IPS-18a (cell line): ENCODE measurements at regions not wholly inside any gene's neighbourhood (a gene's known extent, or its start where the extent isn't known, plus 50 kb on each side); places are given as distances from the start of the nearest gene placed in this dataset.

Experiments used
- H3K27ac ChIP-seq: one replicate; pipeline ENCODE4 v1.5.1; 2013; ENCODE audit warnings: low read length
- H3K27me3 ChIP-seq: one replicate; pipeline ENCODE4 v1.6.1; 2013; ENCODE audit warnings: mild to moderate bottlenecking, low read length; ENCODE audit not compliant: control insufficient read depth, insufficient read depth
- H3K36me3 ChIP-seq: one replicate; pipeline ENCODE4 v1.6.1; 2013; ENCODE audit warnings: low read depth, low read length; ENCODE audit not compliant: control insufficient read depth
- H3K4me1 ChIP-seq: one replicate; pipeline ENCODE4 v1.6.1; 2013; ENCODE audit warnings: low read depth, low read length; ENCODE audit not compliant: control insufficient read depth
- H3K4me3 ChIP-seq: one replicate; pipeline ENCODE4 v1.5.1; 2013; ENCODE audit warnings: low read length
- H3K9ac ChIP-seq: one replicate; pipeline ENCODE4 v1.6.1; 2013; ENCODE audit warnings: mild to moderate bottlenecking, low read length, moderate library complexity
- H3K9me3 ChIP-seq: one replicate; pipeline ENCODE4 v1.6.1; 2013; ENCODE audit warnings: low read depth, low read length; ENCODE audit not compliant: control insufficient read depth

DNA sequence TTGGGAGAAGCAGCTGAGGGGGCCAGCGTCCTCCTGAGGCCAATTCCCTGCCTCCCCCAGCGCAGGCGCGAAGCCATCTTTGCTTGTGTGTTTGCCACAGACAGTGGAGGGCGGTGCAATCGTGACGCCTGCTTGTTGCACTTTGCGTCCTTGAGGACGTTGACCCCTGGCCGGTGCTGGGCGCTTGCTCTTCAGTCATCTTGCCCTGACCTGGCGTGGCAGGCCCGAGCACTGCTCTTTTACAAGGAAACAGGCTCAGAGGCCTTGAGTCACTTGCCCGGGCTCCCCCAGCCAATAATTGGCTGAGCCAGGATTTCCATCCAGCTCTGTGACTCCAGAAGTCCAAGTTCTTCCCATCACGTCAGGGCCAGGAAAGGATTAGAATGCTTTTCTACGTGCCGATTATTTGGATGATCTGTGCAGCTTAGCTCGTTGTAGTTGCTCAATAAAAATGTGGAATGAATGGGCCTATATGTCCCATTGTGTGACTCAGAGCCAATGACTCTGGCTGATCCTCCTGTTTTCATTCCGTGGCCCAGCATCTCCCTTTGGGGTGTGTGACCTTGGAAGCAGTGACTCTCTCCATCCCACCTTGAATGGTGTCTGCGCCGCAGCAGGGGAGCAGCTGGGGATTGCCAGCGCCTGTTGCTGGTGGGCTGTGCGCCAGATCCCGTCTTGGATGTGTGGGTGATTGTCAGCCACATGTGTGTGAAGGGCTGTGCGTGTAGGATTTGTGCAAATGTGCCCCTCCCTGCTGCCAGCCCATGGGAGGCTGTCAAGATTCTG is 214.1 kb downstream of the SEC14L1 start:
- H3K4me1 ChIP-seq: peaks cover 6% of the 10 kb centered on the region
- H3K27me3 ChIP-seq: no peaks in the 10 kb centered on the region
- H3K27ac ChIP-seq: no peak overlapping the region

GRCh38 chr17:77356109-77356689 is 215.4 kb downstream of the SEC14L1 start:
- peaks cover 5% of the 10 kb centered on the region for H3K4me1 ChIP-seq

More for the DNA sequence above, 214.1 kb downstream of the SEC14L1 start:
- Histone ChIP-seq H3K4me3 (no peak overlapping the region), H3K9me3 (no peaks in the 10 kb centered on the region), H3K9ac (no peak overlapping the region), H3K36me3 (no peaks in the 10 kb centered on the region)

GRCh38 chr17:77356690-77357201 is 216.0 kb downstream of the SEC14L1 start:
- no peak overlapping the region for H3K27ac ChIP-seq
- no peaks in the 10 kb centered on the region for H3K4me1 ChIP-seq
- H3K9me3 ChIP-seq: no peaks in the 10 kb centered on the region

More at GRCh38 chr17:77356109-77356689, 215.4 kb downstream of the SEC14L1 start:
- H3K27me3 ChIP-seq: no peaks in the 10 kb centered on the region
- H3K9ac ChIP-seq: no peak overlapping the region
- no peaks in the 10 kb centered on the region for H3K36me3 ChIP-seq
- no peaks in the 10 kb centered on the region for H3K9me3 ChIP-seq
- no peak overlapping the region for H3K27ac ChIP-seq
- no peak overlapping the region for H3K4me3 ChIP-seq

DNA sequence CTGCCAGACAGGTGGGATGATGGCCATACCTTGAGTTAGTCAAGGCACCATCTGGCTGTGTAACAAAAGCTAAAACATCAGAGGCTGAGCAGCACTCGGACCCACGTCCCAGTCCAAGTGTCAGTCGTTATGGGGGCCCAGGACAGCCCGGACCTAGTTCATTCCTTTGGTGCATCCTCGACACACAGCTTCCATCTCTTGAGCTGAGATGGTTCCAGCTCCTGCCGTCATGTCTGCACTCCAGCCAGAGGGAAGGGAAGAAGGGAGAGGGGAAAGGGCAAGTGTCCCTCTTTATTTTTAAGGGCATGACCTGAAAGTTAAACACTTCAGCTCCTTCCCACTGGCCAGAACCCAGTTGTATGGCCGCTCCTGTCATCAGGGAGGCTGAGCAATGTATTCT is 218.0 kb downstream of the SEC14L1 start:
- no peak overlapping the region for H3K4me3 ChIP-seq
- no peak overlapping the region for H3K27ac ChIP-seq
- no peaks in the 10 kb centered on the region for H3K27me3 ChIP-seq
- no peaks in the 10 kb centered on the region for H3K9me3 ChIP-seq
- H3K36me3 ChIP-seq: no peaks in the 10 kb centered on the region
- H3K4me1 ChIP-seq: no peaks in the 10 kb centered on the region
- H3K9ac ChIP-seq: no peak overlapping the region

More at GRCh38 chr17:77356690-77357201, 216.0 kb downstream of the SEC14L1 start:
- H3K27me3 ChIP-seq: no peaks in the 10 kb centered on the region
- H3K36me3 ChIP-seq: no peaks in the 10 kb centered on the region
- no peak overlapping the region for H3K4me3 ChIP-seq
- H3K9ac ChIP-seq: no peak overlapping the region

DNA sequence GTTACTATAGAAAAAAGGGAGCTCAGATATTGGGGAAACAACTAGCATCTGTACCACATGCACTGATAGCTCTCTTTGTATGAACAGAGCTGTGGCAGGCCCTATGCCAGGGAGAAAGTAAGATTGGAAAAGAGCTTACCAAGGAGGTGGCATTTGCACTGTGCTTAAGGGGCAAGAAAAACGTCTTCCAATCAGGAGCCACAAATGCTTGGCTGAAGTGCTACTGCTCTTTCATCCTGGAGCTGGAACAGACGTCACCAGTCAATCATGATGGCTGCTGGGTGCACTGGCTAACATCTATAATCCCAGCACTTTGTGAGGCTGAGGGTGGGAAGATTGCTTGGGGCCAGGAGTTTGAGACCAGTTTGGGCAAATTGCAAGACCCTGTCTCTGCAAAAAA is 218.5 kb downstream of the SEC14L1 start:
- no peak overlapping the region for H3K9ac ChIP-seq
- no peak overlapping the region for H3K4me3 ChIP-seq
- no peaks in the 10 kb centered on the region for H3K36me3 ChIP-seq
- H3K4me1 ChIP-seq: no peaks in the 10 kb centered on the region
- H3K9me3 ChIP-seq: no peaks in the 10 kb centered on the region
- no peaks in the 10 kb centered on the region for H3K27me3 ChIP-seq
- H3K27ac ChIP-seq: no peak overlapping the region

DNA sequence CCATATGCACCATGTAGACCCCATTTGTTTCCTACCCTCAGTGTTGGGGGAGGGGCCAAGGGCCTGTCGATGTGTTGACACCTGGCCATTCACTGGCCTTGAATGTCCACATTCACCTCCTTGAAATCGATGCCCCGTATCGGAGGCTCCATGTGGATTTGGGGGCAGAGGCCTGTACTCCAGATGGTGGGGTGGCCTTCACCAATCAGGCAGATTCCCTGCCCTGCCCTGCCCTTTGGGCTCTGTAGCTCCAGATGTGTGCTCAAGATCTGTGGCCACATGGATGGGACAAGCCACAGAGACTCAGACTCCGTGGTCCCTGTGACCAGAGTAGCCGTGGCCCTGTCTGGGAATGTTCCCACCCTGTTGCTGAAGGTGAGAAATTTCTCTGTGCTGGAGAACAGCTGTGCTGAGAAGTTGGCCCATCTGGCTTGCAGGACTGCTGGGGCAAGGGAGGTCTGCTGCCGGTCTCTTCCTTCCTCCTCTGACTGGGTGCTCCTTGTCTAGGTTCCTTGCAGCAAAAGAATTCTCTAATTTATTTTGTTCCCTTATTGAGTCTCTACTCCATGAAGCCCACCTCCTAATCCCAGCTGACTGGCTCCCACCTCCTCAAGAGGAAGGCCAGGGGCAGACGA is 221.3 kb downstream of the SEC14L1 start:
- Histone ChIP-seq H3K27me3 (no peaks in the 10 kb centered on the region), H3K4me3 (no peak overlapping the region), H3K9ac (no peak overlapping the region), H3K27ac (no peak overlapping the region), H3K9me3 (no peaks in the 10 kb centered on the region), H3K36me3 (no peaks in the 10 kb centered on the region), H3K4me1 (peaks cover 15% of the 10 kb centered on the region)

- no peak overlapping the region for H3K4me3 ChIP-seq
- no peak overlapping the region for H3K9ac ChIP-seq
- H3K4me1 ChIP-seq: peaks cover 15% of the 10 kb centered on the region
- H3K27me3 ChIP-seq: no peaks in the 10 kb centered on the region
- no peak overlapping the region for H3K27ac ChIP-seq
- H3K36me3 ChIP-seq: no peaks in the 10 kb centered on the region
- H3K9me3 ChIP-seq: no peaks in the 10 kb centered on the region
Observed at GRCh38 chr17:77363821-77364361, 223.1 kb downstream of the SEC14L1 start.

DNA sequence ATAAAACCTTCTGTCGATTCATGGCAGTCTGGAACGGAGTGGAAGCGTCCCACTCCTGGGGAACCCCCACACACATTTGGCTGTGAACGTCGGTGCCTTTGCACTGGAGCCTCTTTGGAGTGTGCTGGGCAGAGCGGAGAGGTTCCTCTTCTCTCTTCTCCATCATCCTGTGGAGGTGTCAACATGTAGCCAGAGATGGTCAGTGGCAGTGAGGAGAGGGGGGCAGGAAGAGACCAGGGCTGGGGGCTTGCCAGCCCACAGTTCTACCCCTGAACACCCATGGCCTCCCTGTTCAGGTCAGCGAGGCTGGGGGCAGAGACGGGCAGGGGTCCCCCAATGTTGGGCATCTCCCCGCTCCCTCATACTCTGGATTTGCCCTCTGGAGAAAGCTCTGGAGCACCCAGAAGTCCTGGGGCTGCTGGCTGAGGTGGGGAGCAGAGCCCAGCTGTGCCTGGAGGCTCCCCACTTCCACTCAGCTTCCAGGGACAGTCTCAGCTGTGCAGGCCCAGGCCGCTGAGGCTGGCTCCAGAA is 223.7 kb downstream of the SEC14L1 start:
- H3K27ac ChIP-seq: no peak overlapping the region
- H3K4me3 ChIP-seq: no peak overlapping the region
- peaks cover 15% of the 10 kb centered on the region for H3K4me1 ChIP-seq
- H3K27me3 ChIP-seq: no peaks in the 10 kb centered on the region
- no peak overlapping the region for H3K9ac ChIP-seq
- no peaks in the 10 kb centered on the region for H3K36me3 ChIP-seq
- no peaks in the 10 kb centered on the region for H3K9me3 ChIP-seq

DNA sequence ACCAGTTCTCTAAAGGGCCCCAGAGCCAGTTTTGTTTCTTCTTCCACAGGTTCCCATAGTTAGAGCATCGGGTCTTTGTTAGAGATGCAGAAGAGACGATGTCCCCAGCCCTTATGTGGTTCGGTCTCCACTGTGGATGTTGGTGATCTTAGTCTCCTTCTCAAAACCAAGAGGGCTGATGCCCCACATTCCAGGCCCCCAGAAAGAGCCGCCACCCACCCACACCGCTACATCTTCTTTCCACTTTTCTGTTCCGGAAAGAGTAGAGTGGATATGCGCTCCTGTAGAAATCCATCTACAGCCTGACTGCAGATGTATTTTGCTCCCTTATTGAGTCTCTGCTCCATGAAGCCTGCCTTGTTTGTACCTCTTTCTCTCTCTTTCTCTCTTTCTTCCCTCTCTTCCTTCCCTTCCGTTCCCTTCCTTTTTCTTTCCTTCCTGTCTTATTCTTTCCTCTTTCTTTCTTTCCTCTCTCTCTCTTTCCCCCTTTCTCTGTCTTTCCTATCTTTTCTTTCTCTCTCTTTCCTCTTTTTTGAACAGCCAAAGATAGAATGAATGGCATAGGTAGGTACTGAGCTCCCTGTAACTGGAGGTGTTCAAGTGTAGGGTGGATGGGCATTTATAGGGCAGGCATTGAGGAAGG is 224.3 kb downstream of the SEC14L1 start:
- Histone ChIP-seq H3K4me1 (peaks cover 15% of the 10 kb centered on the region), H3K9ac (no peak overlapping the region), H3K27ac (no peak overlapping the region)

GRCh38 chr17:77365584-77366186 is 224.9 kb downstream of the SEC14L1 start:
- Histone ChIP-seq H3K9ac (no peak overlapping the region), H3K4me1 (peaks cover 15% of the 10 kb centered on the region), H3K27ac (no peak overlapping the region), H3K27me3 (no peaks in the 10 kb centered on the region), H3K9me3 (no peaks in the 10 kb centered on the region), H3K36me3 (no peaks in the 10 kb centered on the region), H3K4me3 (no peak overlapping the region)

More for the DNA sequence above, 224.3 kb downstream of the SEC14L1 start:
- Histone ChIP-seq H3K4me3 (no peak overlapping the region), H3K27me3 (no peaks in the 10 kb centered on the region), H3K9me3 (no peaks in the 10 kb centered on the region), H3K36me3 (no peaks in the 10 kb centered on the region)

- H3K9me3 ChIP-seq: no peaks in the 10 kb centered on the region
- H3K4me1 ChIP-seq: peaks cover 16% of the 10 kb centered on the region
- H3K36me3 ChIP-seq: no peaks in the 10 kb centered on the region
- H3K27me3 ChIP-seq: no peaks in the 10 kb centered on the region
- H3K4me3 ChIP-seq: no peak overlapping the region
- no peak overlapping the region for H3K9ac ChIP-seq
- no peak overlapping the region for H3K27ac ChIP-seq
Observed at GRCh38 chr17:77366206-77366557, 225.4 kb downstream of the SEC14L1 start.
